Spleen (tissue), 11 donors: ENCODE measurements at regions not wholly inside any gene's neighbourhood (a gene's known extent, or its start where the extent isn't known, plus 50 kb on each side); places are given as distances from the start of the nearest gene placed in this dataset.

Experiments
- DNase-seq: peaks from one replicate; pipeline ENCODE4 v3.0.0-alpha.2; 2020
- H3K27ac ChIP-seq, 8 donors: fragments of 200-600 bp; sonication (generic) in 7 of 8; 1 replicate in 4 of 8; 2 replicates in 4 of 8; pipeline versions ENCODE4 v1.5.0 to v1.8.0; 2016 to 2021; ENCODE audit warnings: inconsistent platforms in 4 of 8, mild to moderate bottlenecking in 4 of 8, moderate library complexity in 1 of 8
- H3K27me3 ChIP-seq, 7 donors: fragments of 200-600 bp; sonication (generic) in 6 of 7; replicated peaks in 1 of 7; 1 replicate in 4 of 7; 2 replicates in 3 of 7; pipeline versions ENCODE4 v1.5.0 to v1.8.0; 2016 to 2021; ENCODE audit warnings: inconsistent platforms in 3 of 7, mild to moderate bottlenecking in 1 of 7
- H3K36me3 ChIP-seq, 6 donors: fragments of 200-600 bp; sonication (generic) in 5 of 6; 1 replicate in 4 of 6; 2 replicates in 2 of 6; pipeline versions ENCODE4 v1.5.0 to v1.8.0; 2016 to 2021; ENCODE audit warnings: inconsistent platforms in 2 of 6
- H3K4me1 ChIP-seq, 6 donors: fragments of 200-600 bp; sonication (generic) in 5 of 6; 1 replicate in 3 of 6; 2 replicates in 3 of 6; pipeline versions ENCODE4 v1.5.0 to v1.8.0; 2016 to 2021; ENCODE audit warnings: inconsistent platforms in 3 of 6
- H3K4me3 ChIP-seq, 8 donors: fragments of 200-600 bp; sonication (generic) in 7 of 8; 1 replicate in 4 of 8; 2 replicates in 4 of 8; pipeline versions ENCODE4 v1.5.0 to v1.8.0; 2016 to 2021; ENCODE audit warnings: inconsistent platforms in 4 of 8, mild to moderate bottlenecking in 4 of 8, moderate library complexity in 2 of 8
- H3K9me3 ChIP-seq, 8 donors: fragments of 200-600 bp; sonication (generic) in 7 of 8; 1 replicate in 4 of 8; 2 replicates in 4 of 8; pipeline versions ENCODE4 v1.5.0 to v1.8.0; 2016 to 2021; ENCODE audit warnings: inconsistent platforms in 4 of 8
- POLR2A ChIP-seq, 3 donors: fragments of 450-650 bp; IDR thresholded peaks; one replicate each; pipeline ENCODE4 v1.5.1; 2017; ENCODE audit warnings: antibody characterized with exemption in 3 of 3, mild to moderate bottlenecking in 1 of 3
- POLR2AphosphoS5 ChIP-seq, 3 donors: sonication (generic); formaldehyde crosslinking; IDR thresholded peaks; one replicate each; pipeline ENCODE4 v1.5.1; 2017; ENCODE audit warnings: antibody characterized with exemption in 3 of 3
- WGBS, 5 donors: extraction: QIAGEN DNeasy Blood & Tissue Kit in 3 of 5; methylation state at CpG; one replicate each; pipeline versions ENCODE4 v1.1.5 to v1.1.7; 2013 to 2018; 5-methylcytosine and 5-hydroxymethylcytosine counted together
- intact Hi-C: fragments of 100-400 bp; cut with DNase I; formaldehyde crosslinking; loops from one replicate; pipeline ENCODE4 v1.15.0; 2023; ENCODE audit warnings: low total_unique reads
- TF ChIP-seq, protein P1 (sequence below), 11 experiments: fragments of 200-600 bp in 7 of 11; fragments of 450-650 bp in 4 of 11; sonication (generic) in 4 of 11; IDR thresholded peaks in 8 of 11; conservative IDR thresholded peaks in 3 of 11; 1 replicate in 7 of 11; 2 replicates in 4 of 11; pipeline versions ENCODE4 v1.4.0 to v1.8.0; 2016 to 2021; ENCODE audit warnings: antibody characterized with exemption in 11 of 11, inconsistent platforms in 4 of 11, mild to moderate bottlenecking in 1 of 11
- donor health status: healthy with polysubstance abuse.
- donor health status: DM: no; HTN: no; CAD: no; lungs with moderate emphysema.
- donor health status: DM: no; HTN: no; CAD: no.
- donor health status: Bipolar disorder and iron deficiency.
- donor health status: healthy.
- donor health status: DM: no; HTN: no; CAD: no.
- donor health status: DM: yes; HTN: yes; CAD: no.

DNA sequence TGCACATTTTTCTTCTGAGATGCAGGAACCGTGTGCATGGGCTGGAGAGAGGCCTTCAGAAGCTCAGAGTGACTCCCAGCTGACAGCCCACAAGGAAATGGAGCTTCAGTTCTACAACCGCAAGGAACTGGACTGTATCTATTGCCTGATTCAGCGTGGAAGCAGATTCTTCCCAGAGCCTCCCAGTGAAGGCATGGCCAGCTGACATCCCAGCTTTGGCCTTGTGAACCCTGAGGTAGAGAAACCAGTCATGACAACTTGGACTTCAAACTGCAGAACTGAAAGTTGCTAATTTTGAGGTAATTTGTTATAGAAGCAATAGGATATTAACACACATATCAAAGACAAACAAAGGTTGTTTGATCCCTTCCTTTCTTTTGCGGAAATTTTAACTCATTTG lies 94.3 kb upstream of the NOX3 start:
- no peaks in the 10 kb centered on the region for H3K27me3 ChIP-seq
- H3K36me3 ChIP-seq, result no peaks in the 10 kb centered on the region
- intact Hi-C loops, result no loop called here
- no peak overlapping the region for H3K4me3 ChIP-seq
- WGBS, 5 donors, result 69 to 95% (median 87%) methylated on average over 4 of the region's 4 CpGs
- no peaks in the 10 kb centered on the region for H3K9me3 ChIP-seq
- peaks cover 0 to under 1% (median 0%) of the 10 kb centered on the region in 6 donors for H3K4me1 ChIP-seq
- no peak overlapping the region for H3K27ac ChIP-seq
- no peak for DNase-seq
- TF ChIP-seq POLR2AphosphoS5 (IDR thresholded peaks at IDR 0.05) (no peak), POLR2A (IDR thresholded peaks at IDR 0.05) (no peak)
- TF ChIP-seq, protein P1, sequence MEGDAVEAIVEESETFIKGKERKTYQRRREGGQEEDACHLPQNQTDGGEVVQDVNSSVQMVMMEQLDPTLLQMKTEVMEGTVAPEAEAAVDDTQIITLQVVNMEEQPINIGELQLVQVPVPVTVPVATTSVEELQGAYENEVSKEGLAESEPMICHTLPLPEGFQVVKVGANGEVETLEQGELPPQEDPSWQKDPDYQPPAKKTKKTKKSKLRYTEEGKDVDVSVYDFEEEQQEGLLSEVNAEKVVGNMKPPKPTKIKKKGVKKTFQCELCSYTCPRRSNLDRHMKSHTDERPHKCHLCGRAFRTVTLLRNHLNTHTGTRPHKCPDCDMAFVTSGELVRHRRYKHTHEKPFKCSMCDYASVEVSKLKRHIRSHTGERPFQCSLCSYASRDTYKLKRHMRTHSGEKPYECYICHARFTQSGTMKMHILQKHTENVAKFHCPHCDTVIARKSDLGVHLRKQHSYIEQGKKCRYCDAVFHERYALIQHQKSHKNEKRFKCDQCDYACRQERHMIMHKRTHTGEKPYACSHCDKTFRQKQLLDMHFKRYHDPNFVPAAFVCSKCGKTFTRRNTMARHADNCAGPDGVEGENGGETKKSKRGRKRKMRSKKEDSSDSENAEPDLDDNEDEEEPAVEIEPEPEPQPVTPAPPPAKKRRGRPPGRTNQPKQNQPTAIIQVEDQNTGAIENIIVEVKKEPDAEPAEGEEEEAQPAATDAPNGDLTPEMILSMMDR (IDR thresholded peaks at IDR 0.05 in 8 of 11, conservative IDR thresholded peaks at IDR 0.05 in 3 of 11), result no peak

DNA sequence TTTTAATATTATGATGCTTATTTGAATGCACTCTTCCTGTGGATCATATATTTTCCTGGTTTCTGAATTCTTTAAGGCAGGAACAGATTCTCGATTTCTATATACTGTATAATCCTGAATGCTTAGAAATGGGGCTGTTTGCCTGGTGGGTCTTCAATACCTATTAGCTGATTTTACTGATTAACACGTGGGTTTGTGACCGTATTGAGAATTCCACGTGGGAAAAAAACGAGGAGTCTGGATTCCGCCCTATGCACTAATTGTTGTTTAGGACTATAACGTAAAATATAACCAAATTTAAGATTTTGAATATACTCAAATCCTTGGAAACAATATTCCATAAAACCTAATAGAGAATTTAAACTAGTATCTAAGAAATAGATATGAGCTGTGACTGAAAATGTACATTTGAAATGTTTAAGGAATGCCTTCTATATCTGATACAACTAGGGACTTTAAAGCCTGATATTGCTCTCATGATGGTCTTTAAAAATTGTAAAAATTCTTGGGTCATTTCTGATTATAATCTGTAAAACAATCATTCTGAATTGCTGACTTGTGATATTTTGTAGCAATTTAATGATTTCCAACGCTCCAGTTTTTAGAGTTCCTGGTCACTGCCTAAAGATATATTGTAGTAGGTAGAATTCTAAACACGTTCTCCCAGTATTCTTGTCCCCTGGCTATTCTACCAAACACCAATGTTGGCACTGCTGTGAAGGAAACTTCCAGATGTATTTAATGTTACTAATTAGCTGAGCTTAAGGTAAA lies 93.6 kb upstream of the NOX3 start:
- Histone ChIP-seq H3K27ac (no peak overlapping the region), H3K9me3 (no peaks in the 10 kb centered on the region), H3K27me3 (no peaks in the 10 kb centered on the region), H3K4me1 (peaks cover 0 to 3% (median 0%) of the 10 kb centered on the region in 6 donors), H3K4me3 (no peak overlapping the region), H3K36me3 (no peaks in the 10 kb centered on the region)
- WGBS, 5 donors, result 86 to 89% (median 88%) methylated on average over 9 of the region's 9 CpGs
- TF ChIP-seq POLR2A (IDR thresholded peaks at IDR 0.05) (no peak), POLR2AphosphoS5 (IDR thresholded peaks at IDR 0.05) (no peak)
- TF ChIP-seq, protein P1 (IDR thresholded peaks at IDR 0.05 in 8 of 11, conservative IDR thresholded peaks at IDR 0.05 in 3 of 11), result no peak
- intact Hi-C loops, result no loop called here
- no peak for DNase-seq

DNA sequence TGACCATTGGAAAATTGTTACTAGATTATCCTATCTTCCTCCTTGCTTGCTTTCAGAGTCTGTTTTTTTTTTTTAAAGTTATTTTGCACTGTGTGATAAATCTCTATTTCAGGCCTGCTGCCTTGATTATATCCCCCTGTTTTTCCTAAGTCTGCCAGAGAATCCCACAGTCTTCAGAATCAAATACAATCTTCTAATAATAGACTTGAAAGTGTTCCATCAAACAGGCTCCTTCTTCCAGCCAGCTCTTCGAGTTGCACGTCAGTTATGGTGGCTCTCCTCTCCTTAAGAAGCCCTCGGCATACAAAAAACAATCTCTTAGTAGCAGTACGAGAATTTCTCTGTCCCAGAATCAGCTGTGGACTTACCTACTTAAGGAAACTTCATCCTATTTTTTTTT lies 92.9 kb upstream of the NOX3 start:
- no peaks in the 10 kb centered on the region for H3K9me3 ChIP-seq
- H3K36me3 ChIP-seq, result no peaks in the 10 kb centered on the region
- intact Hi-C loops, result no loop called here
- DNase-seq, result no peak
- TF ChIP-seq POLR2A (IDR thresholded peaks at IDR 0.05) (no peak), POLR2AphosphoS5 (IDR thresholded peaks at IDR 0.05) (no peak)
- TF ChIP-seq, protein P1 (IDR thresholded peaks at IDR 0.05 in 8 of 11, conservative IDR thresholded peaks at IDR 0.05 in 3 of 11), result no peak
- H3K27me3 ChIP-seq, result no peaks in the 10 kb centered on the region
- no peak overlapping the region for H3K4me3 ChIP-seq
- H3K27ac ChIP-seq, result no peak overlapping the region
- WGBS, 5 donors, result 77 to 89% (median 86%) methylated on average over 4 of the region's 4 CpGs
- peaks cover 0 to 3% (median 0%) of the 10 kb centered on the region in 6 donors for H3K4me1 ChIP-seq

DNA sequence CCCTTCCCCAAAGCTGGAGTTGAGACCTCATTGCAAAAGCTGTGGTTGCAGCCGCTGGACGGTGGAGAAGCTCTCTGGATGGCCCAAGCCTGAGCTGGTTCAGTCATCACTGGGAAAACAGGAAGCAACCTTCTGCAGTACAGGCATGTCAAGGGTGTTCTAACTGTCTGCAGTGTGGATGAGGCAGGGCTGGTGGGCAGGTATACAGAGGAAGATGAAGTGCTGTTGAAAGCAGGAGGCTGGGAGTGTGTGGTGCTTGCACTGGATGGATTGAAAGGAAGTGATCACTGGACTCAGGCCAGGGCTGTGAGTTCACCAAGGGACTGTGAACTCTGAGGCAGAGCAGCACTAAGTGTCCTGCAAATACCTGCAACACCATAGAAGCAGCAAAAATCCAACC lies 89.0 kb upstream of the NOX3 start:
- H3K27me3 ChIP-seq, result no peaks in the 10 kb centered on the region
- peaks cover 0 to 3% (median 0%) of the 10 kb centered on the region in 6 donors for H3K4me1 ChIP-seq
- no peak overlapping the region for H3K27ac ChIP-seq
- no peak for DNase-seq
- H3K9me3 ChIP-seq, result no peaks in the 10 kb centered on the region
- H3K36me3 ChIP-seq, result no peaks in the 10 kb centered on the region
- TF ChIP-seq POLR2AphosphoS5 (IDR thresholded peaks at IDR 0.05) (no peak), POLR2A (IDR thresholded peaks at IDR 0.05) (no peak)
- TF ChIP-seq, protein P1 (IDR thresholded peaks at IDR 0.05 in 8 of 11, conservative IDR thresholded peaks at IDR 0.05 in 3 of 11), result no peak
- whole genome bisulfite sequencing, 5 donors, result 63 to 88% (median 71%) methylated on average over 2 of the region's 2 CpGs
- no peak overlapping the region for H3K4me3 ChIP-seq
- intact Hi-C loops, result no loop called here
